Activated CD4-positive, alpha-beta T cell treated with anti-CD3 and anti-CD28 coated beads for 36 hours (primary cell): ENCODE measurements at regions not wholly inside any gene's neighbourhood (a gene's known extent, or its start where the extent isn't known, plus 50 kb on each side); places are given as distances from the start of the nearest gene placed in this dataset.

ENCODE experiments used
- ATAC-seq: fragments of 200-7000 bp; cut with Tn5 transposase; one replicate; pipeline ENCODE4 v1.10.0; 2021; ENCODE audit warnings: mild to moderate bottlenecking, moderate library complexity
- CTCF ChIA-PET: fragments of 350-600 bp; sonication (Branson Sonifier 250); formaldehyde crosslinking; loops from one replicate; lab custom pipeline; 2021; ENCODE audit warnings: antibody characterized with exemption; lab: Charles Lee
- POLR2A ChIA-PET: fragments of 350-600 bp; sonication (Branson Sonifier 250); formaldehyde crosslinking; loops from one replicate; lab custom pipeline; 2021; ENCODE audit warnings: antibody characterized with exemption, inconsistent platforms; lab: Charles Lee
- DNase-seq: peaks from one replicate; pipeline ENCODE4 v3.0.0-alpha.2; 2020
- H3K27ac Mint-ChIP-seq: one replicate; pipeline ENCODE4 v1.8.0; 2021; ENCODE audit warnings: mixed read lengths
- H3K27me3 Mint-ChIP-seq: one replicate; pipeline ENCODE4 v1.8.0; 2021; ENCODE audit warnings: mixed read lengths
- H3K36me3 Mint-ChIP-seq: one replicate; pipeline ENCODE4 v1.8.0; 2021; ENCODE audit warnings: low read depth, mixed read lengths
- H3K4me1 Mint-ChIP-seq: one replicate; pipeline ENCODE4 v1.8.0; 2021; ENCODE audit warnings: mixed read lengths
- H3K4me3 Mint-ChIP-seq: one replicate; pipeline ENCODE4 v1.8.0; 2021; ENCODE audit warnings: mild to moderate bottlenecking, moderate library complexity, mixed read lengths
- H3K9me3 Mint-ChIP-seq: one replicate; pipeline ENCODE4 v1.8.0; 2021; ENCODE audit warnings: low read depth, mixed read lengths
- intact Hi-C, 2 experiments: fragments of 100-400 bp; cut with DNase I in 1 of 2; cut with micrococcal nuclease in 1 of 2; formaldehyde crosslinking; loops; one replicate each; pipeline versions ENCODE4 v1.14.2 to v1.15.1; 2022 to 2024; cut with DNase I, micrococcal nuclease

- no peak overlapping the region for H3K27ac Mint-ChIP-seq
- DNase-seq (no peak), ATAC-seq (no peak)
- POLR2A ChIA-PET = no interaction called here
- intact Hi-C loops = no loop called here
- no peaks in the 10 kb centered on the region for H3K4me1 Mint-ChIP-seq
- CTCF ChIA-PET = interaction anchor here (0.6 kb wide), 1 partner anchor 34 kb away, joined by 3 read pairs; no protein-coding TSS in a partner anchor
- peaks cover 11% of the 10 kb centered on the region for H3K27me3 Mint-ChIP-seq
- peaks cover 2% of the 10 kb centered on the region for H3K9me3 Mint-ChIP-seq
- H3K36me3 Mint-ChIP-seq = no peaks in the 10 kb centered on the region
- H3K4me3 Mint-ChIP-seq = no peak overlapping the region
These were observed 216.4 kb downstream of the MATN1 start for GRCh38 chr1:30507016-30507312.

- intact Hi-C loops = no loop called here
- Mint-ChIP-seq H3K27ac (no peak overlapping the region), H3K27me3 (peaks cover 9% of the 10 kb centered on the region), H3K36me3 (no peaks in the 10 kb centered on the region), H3K9me3 (peaks cover 5% of the 10 kb centered on the region), H3K4me1 (no peaks in the 10 kb centered on the region), H3K4me3 (no peak overlapping the region)
- ChIA-PET POLR2A (no interaction called here), CTCF (no interaction called here)
- no peak for ATAC-seq
- DNase-seq = no peak
These were observed 216.9 kb downstream of the MATN1 start for GRCh38 chr1:30506291-30507015.

- Mint-ChIP-seq H3K4me3 (no peak overlapping the region), H3K4me1 (no peaks in the 10 kb centered on the region), H3K9me3 (peaks cover 11% of the 10 kb centered on the region), H3K27ac (no peak overlapping the region), H3K36me3 (no peaks in the 10 kb centered on the region), H3K27me3 (peaks cover 9% of the 10 kb centered on the region)
- ATAC-seq = no peak
- POLR2A ChIA-PET = no interaction called here
- CTCF ChIA-PET = no interaction called here
- DNase-seq = no peak
- intact Hi-C loops = no loop called here
These were observed 217.5 kb downstream of the MATN1 start for GRCh38 chr1:30505853-30506252.

- intact Hi-C loops = loop anchor here in 1 of 2 experiments (5.0 kb wide), 1 partner anchor 395 kb away; no protein-coding TSS in a partner anchor
These were observed 230.9 kb downstream of the MATN1 start for GRCh38 chr1:30492451-30492850.

GRCh38 chr1:30491831-30492230 lies 231.6 kb downstream of the MATN1 start:
- no peaks in the 10 kb centered on the region for H3K9me3 Mint-ChIP-seq
- no peak for ATAC-seq
- no peak for DNase-seq
- POLR2A ChIA-PET = no interaction called here
- CTCF ChIA-PET = no interaction called here
- H3K36me3 Mint-ChIP-seq = no peaks in the 10 kb centered on the region
- intact Hi-C loops = loop anchor here in 1 of 2 experiments (5.0 kb wide), 1 partner anchor 395 kb away; no protein-coding TSS in a partner anchor
- no peaks in the 10 kb centered on the region for H3K4me1 Mint-ChIP-seq
- H3K4me3 Mint-ChIP-seq = no peak overlapping the region
- no peak overlapping the region for H3K27ac Mint-ChIP-seq
- H3K27me3 Mint-ChIP-seq = peaks cover 3% of the 10 kb centered on the region

More at GRCh38 chr1:30492451-30492850, 230.9 kb downstream of the MATN1 start:
- Mint-ChIP-seq H3K9me3 (no peaks in the 10 kb centered on the region), H3K4me1 (no peaks in the 10 kb centered on the region), H3K27ac (no peak overlapping the region), H3K27me3 (peaks cover 3% of the 10 kb centered on the region), H3K4me3 (no peak overlapping the region), H3K36me3 (no peaks in the 10 kb centered on the region)
- CTCF ChIA-PET = no interaction called here
- POLR2A ChIA-PET = no interaction called here
- ATAC-seq = no peak
- DNase-seq = no peak

GRCh38 chr1:30490554-30491053 lies 232.8 kb downstream of the MATN1 start:
- intact Hi-C loops = loop anchor here in 1 of 2 experiments (5.0 kb wide), 1 partner anchor 393 kb away; no protein-coding TSS in a partner anchor
- peaks cover 7% of the 10 kb centered on the region for H3K27me3 Mint-ChIP-seq
- H3K4me3 Mint-ChIP-seq = no peak overlapping the region
- DNase-seq (no peak), ATAC-seq (no peak)
- H3K36me3 Mint-ChIP-seq = no peaks in the 10 kb centered on the region
- H3K27ac Mint-ChIP-seq = no peak overlapping the region
- ChIA-PET POLR2A (no interaction called here), CTCF (no interaction called here)
- H3K9me3 Mint-ChIP-seq = no peaks in the 10 kb centered on the region
- no peaks in the 10 kb centered on the region for H3K4me1 Mint-ChIP-seq

- H3K27ac Mint-ChIP-seq = no peak overlapping the region
- no peaks in the 10 kb centered on the region for H3K36me3 Mint-ChIP-seq
- CTCF ChIA-PET = no interaction called here
- POLR2A ChIA-PET = no interaction called here
- no peaks in the 10 kb centered on the region for H3K4me1 Mint-ChIP-seq
- peaks cover 7% of the 10 kb centered on the region for H3K27me3 Mint-ChIP-seq
- no peaks in the 10 kb centered on the region for H3K9me3 Mint-ChIP-seq
- no peak for ATAC-seq
- no peak for DNase-seq
- no peak overlapping the region for H3K4me3 Mint-ChIP-seq
- intact Hi-C loops = loop anchor here in 1 of 2 experiments (5.0 kb wide), 1 partner anchor 393 kb away; no protein-coding TSS in a partner anchor
These were observed 233.5 kb downstream of the MATN1 start for GRCh38 chr1:30489737-30490389.

GRCh38 chr1:30488324-30488913 lies 235.0 kb downstream of the MATN1 start:
- Mint-ChIP-seq H3K4me3 (no peak overlapping the region), H3K27me3 (peaks cover 11% of the 10 kb centered on the region), H3K27ac (no peak overlapping the region), H3K4me1 (no peaks in the 10 kb centered on the region), H3K9me3 (peaks cover 4% of the 10 kb centered on the region), H3K36me3 (no peaks in the 10 kb centered on the region)
- ATAC-seq = no peak
- no peak for DNase-seq
- intact Hi-C loops = no loop called here
- ChIA-PET CTCF (no interaction called here), POLR2A (no interaction called here)

- CTCF ChIA-PET = no interaction called here
- Mint-ChIP-seq H3K36me3 (no peaks in the 10 kb centered on the region), H3K4me3 (no peak overlapping the region), H3K9me3 (peaks cover 8% of the 10 kb centered on the region), H3K4me1 (no peaks in the 10 kb centered on the region), H3K27ac (no peak overlapping the region), H3K27me3 (peaks cover 11% of the 10 kb centered on the region)
- DNase-seq (no peak), ATAC-seq (no peak)
- intact Hi-C loops = no loop called here
- POLR2A ChIA-PET = no interaction called here
These were observed 236.3 kb downstream of the MATN1 start for GRCh38 chr1:30487042-30487441.

- no peak for ATAC-seq
- Mint-ChIP-seq H3K9me3 (peaks cover 22% of the 10 kb centered on the region), H3K27ac (no peak overlapping the region), H3K27me3 (peaks cover 15% of the 10 kb centered on the region), H3K4me3 (no peak overlapping the region), H3K36me3 (peaks cover 6% of the 10 kb centered on the region), H3K4me1 (no peaks in the 10 kb centered on the region)
- CTCF ChIA-PET = no interaction called here
- no peak for DNase-seq
- POLR2A ChIA-PET = no interaction called here
- intact Hi-C loops = no loop called here
These were observed 238.3 kb downstream of the MATN1 start for GRCh38 chr1:30485072-30485471.

- Mint-ChIP-seq H3K4me1 (no peaks in the 10 kb centered on the region), H3K9me3 (peaks cover 22% of the 10 kb centered on the region), H3K27ac (no peak overlapping the region), H3K27me3 (peaks cover 13% of the 10 kb centered on the region), H3K4me3 (no peak overlapping the region), H3K36me3 (peaks cover 6% of the 10 kb centered on the region)
- CTCF ChIA-PET = no interaction called here
- POLR2A ChIA-PET = no interaction called here
- DNase-seq (no peak), ATAC-seq (no peak)
- intact Hi-C loops = no loop called here
These were observed 238.7 kb downstream of the MATN1 start for GRCh38 chr1:30484668-30485067.
